ENCODE measurements at regions not wholly inside any gene's neighbourhood (a gene's known extent, or its start where the extent isn't known, plus 50 kb on each side); places are given as distances from the start of the nearest gene placed in this dataset.

DNA sequence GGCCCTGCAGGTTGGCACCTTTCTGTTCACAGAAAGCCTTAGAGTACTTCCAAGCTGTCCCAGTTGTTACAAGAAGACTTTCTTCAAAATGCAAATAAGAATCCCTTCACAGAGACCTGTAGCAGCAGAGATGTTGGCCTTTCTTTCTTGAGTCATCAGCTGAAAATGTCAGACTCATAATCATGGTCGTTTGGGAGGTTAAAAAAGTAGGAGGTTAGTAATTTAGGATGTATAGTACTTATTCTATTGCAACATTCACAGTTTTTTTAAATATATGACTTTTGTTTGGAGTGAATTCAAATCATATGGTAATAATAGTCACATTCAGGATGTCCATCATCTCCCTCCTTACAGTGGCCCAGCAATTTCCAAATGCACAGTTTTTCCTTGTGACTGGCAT lies 223.9 kb upstream of the GLI3 start:
- TF ChIP-seq, protein P1, sequence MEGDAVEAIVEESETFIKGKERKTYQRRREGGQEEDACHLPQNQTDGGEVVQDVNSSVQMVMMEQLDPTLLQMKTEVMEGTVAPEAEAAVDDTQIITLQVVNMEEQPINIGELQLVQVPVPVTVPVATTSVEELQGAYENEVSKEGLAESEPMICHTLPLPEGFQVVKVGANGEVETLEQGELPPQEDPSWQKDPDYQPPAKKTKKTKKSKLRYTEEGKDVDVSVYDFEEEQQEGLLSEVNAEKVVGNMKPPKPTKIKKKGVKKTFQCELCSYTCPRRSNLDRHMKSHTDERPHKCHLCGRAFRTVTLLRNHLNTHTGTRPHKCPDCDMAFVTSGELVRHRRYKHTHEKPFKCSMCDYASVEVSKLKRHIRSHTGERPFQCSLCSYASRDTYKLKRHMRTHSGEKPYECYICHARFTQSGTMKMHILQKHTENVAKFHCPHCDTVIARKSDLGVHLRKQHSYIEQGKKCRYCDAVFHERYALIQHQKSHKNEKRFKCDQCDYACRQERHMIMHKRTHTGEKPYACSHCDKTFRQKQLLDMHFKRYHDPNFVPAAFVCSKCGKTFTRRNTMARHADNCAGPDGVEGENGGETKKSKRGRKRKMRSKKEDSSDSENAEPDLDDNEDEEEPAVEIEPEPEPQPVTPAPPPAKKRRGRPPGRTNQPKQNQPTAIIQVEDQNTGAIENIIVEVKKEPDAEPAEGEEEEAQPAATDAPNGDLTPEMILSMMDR (IDR thresholded peaks at IDR 0.05; ENCODE audit: extremely low read depth in 1 of 2, insufficient read depth in 1 of 2, low read depth in 1 of 2, low read length in 2 of 2): no peak
- TF ChIP-seq POLR2A (IDR thresholded peaks at IDR 0.05; ENCODE audit: low read depth, low read length) (no peak), MYC (IDR thresholded peaks at IDR 0.05; ENCODE audit: low read depth, low read length) (no peak), POLR2AphosphoS5 (IDR thresholded peaks at IDR 0.05; ENCODE audit: insufficient read depth, low read depth, low read length) (no peak), EZH2 (IDR thresholded peaks at IDR 0.05; ENCODE audit: borderline replicate concordance, low read depth, low read length, severe bottlenecking) (no peak), JUN (IDR thresholded peaks at IDR 0.05; ENCODE audit: borderline replicate concordance, insufficient read depth, insufficient read length, low read depth) (no peak)
